HG03064 (cell line): ENCODE measurements at regions not wholly inside any gene's neighbourhood (a gene's known extent, or its start where the extent isn't known, plus 50 kb on each side); places are given as distances from the start of the nearest gene placed in this dataset.
"Not testable (repeated sequence)": the region's sequence is repeated elsewhere in the genome, so short reads cannot be mapped to it uniquely, and the experiment has no call there.

ENCODE experiments used
- ATAC-seq: cut with Tn5 transposase; IDR thresholded peaks from one replicate; pipeline ENCODE4 v1.9.1; 2021; ENCODE audit warnings: low read depth; ENCODE audit not compliant: unreplicated experiment

- no peak for ATAC-seq
Observed at GRCh38 chr5:163867738-163868137, 362.3 kb downstream of the MAT2B start.

GRCh38 chr5:163869581-163869980 lies 364.2 kb downstream of the MAT2B start:
- no peak for ATAC-seq

- ATAC-seq: no peak
Observed at GRCh38 chr5:163870441-163870840, 365.0 kb downstream of the MAT2B start.

GRCh38 chr5:163874431-163874830 lies 369.0 kb downstream of the MAT2B start:
- no peak for ATAC-seq

- not testable (repeated sequence) for ATAC-seq
Observed at GRCh38 chr5:163874912-163875311, 369.5 kb downstream of the MAT2B start.

- no peak for ATAC-seq
Observed at GRCh38 chr5:163877865-163878264, 372.4 kb downstream of the MAT2B start.

- no peak for ATAC-seq
Observed at GRCh38 chr5:163878490-163878889, 373.1 kb downstream of the MAT2B start.

GRCh38 chr5:163880302-163880701 lies 374.9 kb downstream of the MAT2B start:
- no peak for ATAC-seq

- no peak for ATAC-seq
Observed at GRCh38 chr5:163885117-163885516, 379.7 kb downstream of the MAT2B start.

- ATAC-seq: no peak
Observed at GRCh38 chr5:163887854-163888253, 382.4 kb downstream of the MAT2B start.

GRCh38 chr5:163888366-163888765 lies 382.9 kb downstream of the MAT2B start:
- no peak for ATAC-seq

GRCh38 chr5:163889369-163889768 lies 383.9 kb downstream of the MAT2B start:
- no peak for ATAC-seq

GRCh38 chr5:163890261-163890660 lies 384.8 kb downstream of the MAT2B start:
- no peak for ATAC-seq

- ATAC-seq: no peak
Observed at GRCh38 chr5:163893281-163893680, 387.9 kb downstream of the MAT2B start.

- no peak for ATAC-seq
Observed at GRCh38 chr5:163894645-163895044, 389.2 kb downstream of the MAT2B start.

GRCh38 chr5:163898873-163899272 lies 393.5 kb downstream of the MAT2B start:
- no peak for ATAC-seq

- ATAC-seq: not testable (repeated sequence)
Observed at GRCh38 chr5:163907783-163908182, 402.4 kb downstream of the MAT2B start.

GRCh38 chr5:163908253-163908652 lies 402.8 kb downstream of the MAT2B start:
- ATAC-seq: no peak

GRCh38 chr5:163910226-163910625 lies 404.8 kb downstream of the MAT2B start:
- no peak for ATAC-seq

GRCh38 chr5:163912046-163912445 lies 406.6 kb downstream of the MAT2B start:
- no peak for ATAC-seq

- no peak for ATAC-seq
Observed at GRCh38 chr5:163913548-163913947, 408.1 kb downstream of the MAT2B start.

GRCh38 chr5:163914910-163915309 lies 409.5 kb downstream of the MAT2B start:
- peak; percentile 34 for ATAC-seq

GRCh38 chr5:163915481-163915961 lies 410.1 kb downstream of the MAT2B start:
- ATAC-seq: peak; percentile 84
